Natural killer cell (primary cell): ENCODE measurements at regions not wholly inside any gene's neighbourhood (a gene's known extent, or its start where the extent isn't known, plus 50 kb on each side); places are given as distances from the start of the nearest gene placed in this dataset.

ENCODE experiments used
- ATAC-seq, 3 donors: fragments of 150-1000 bp in 2 of 3; fragments of 200-7000 bp in 1 of 3; cut with Tn5 transposase; 1 replicate in 1 of 3; 2 replicates in 2 of 3; pipeline ENCODE4 v1.10.0; 2021; ENCODE audit warnings: mild to moderate bottlenecking in 2 of 3, moderate library complexity in 2 of 3
- DNase-seq, 2 donors: peaks; one replicate each; pipeline versions ENCODE4 v3.0.0 to v3.0.0-alpha.2; 2013 to 2021; ENCODE audit warnings: mixed read lengths in 1 of 2
- H3K27ac ChIP-seq: one replicate; pipeline ENCODE4 v1.5.1; 2013; ENCODE audit warnings: mild to moderate bottlenecking, low read length
- H3K27me3 ChIP-seq: one replicate; pipeline ENCODE4 v1.6.1; 2013; ENCODE audit warnings: low read length; ENCODE audit not compliant: control insufficient read depth, insufficient read depth
- H3K36me3 ChIP-seq: one replicate; pipeline ENCODE4 v1.6.1; 2013; ENCODE audit warnings: low read length; ENCODE audit not compliant: control insufficient read depth, insufficient read depth
- H3K4me1 ChIP-seq: one replicate; pipeline ENCODE4 v1.6.1; 2013; ENCODE audit warnings: low read length; ENCODE audit not compliant: control insufficient read depth, insufficient read depth
- H3K4me3 ChIP-seq: one replicate; pipeline ENCODE4 v1.5.1; 2013; ENCODE audit warnings: low read length
- H3K9me3 ChIP-seq: one replicate; pipeline ENCODE4 v1.6.1; 2013; ENCODE audit warnings: low read length; ENCODE audit not compliant: control insufficient read depth, insufficient read depth
- H3K27ac Mint-ChIP-seq, 2 donors: one replicate each; pipeline ENCODE4 v1.8.0; 2022; ENCODE audit warnings: mild to moderate bottlenecking in 2 of 2, mixed read lengths in 2 of 2, moderate library complexity in 1 of 2
- H3K27me3 Mint-ChIP-seq, 2 donors: one replicate each; pipeline ENCODE4 v1.8.0; 2022; ENCODE audit warnings: low read depth in 2 of 2, mixed read lengths in 2 of 2
- H3K36me3 Mint-ChIP-seq: one replicate; pipeline ENCODE4 v1.8.0; 2022; ENCODE audit warnings: mixed read lengths
- H3K4me1 Mint-ChIP-seq, 2 donors: one replicate each; pipeline ENCODE4 v1.8.0; 2022; ENCODE audit warnings: mixed read lengths in 2 of 2
- H3K4me3 Mint-ChIP-seq: one replicate; pipeline ENCODE4 v1.8.0; 2022; ENCODE audit warnings: mild to moderate bottlenecking, moderate library complexity, mixed read lengths
- H3K9me3 Mint-ChIP-seq, 2 donors: one replicate each; pipeline ENCODE4 v1.8.0; 2022; ENCODE audit warnings: mixed read lengths in 2 of 2
- WGBS: methylation state at CpG from one replicate; pipeline ENCODE4 v1.1.7; 2013; ENCODE audit warnings: missing lambda C conversion rate; ENCODE audit not compliant: insufficient coverage; 5-methylcytosine and 5-hydroxymethylcytosine counted together
- intact Hi-C: fragments of 100-400 bp; cut with micrococcal nuclease; formaldehyde crosslinking; loops from one replicate; pipeline ENCODE4 v1.14.2; 2022
- TF ChIP-seq, protein P1 (sequence below): fragments of 200-600 bp; IDR thresholded peaks from one replicate; pipeline ENCODE4 v1.8.0; 2022; ENCODE audit warnings: antibody characterized with exemption

- Histone ChIP-seq H3K9me3 (no peaks in the 10 kb centered on the region), H3K36me3 (no peaks in the 10 kb centered on the region), H3K27ac (no peak overlapping the region), H3K4me1 (no peaks in the 10 kb centered on the region), H3K27me3 (no peaks in the 10 kb centered on the region), H3K4me3 (no peak overlapping the region)
- H3K27ac Mint-ChIP-seq: no peak overlapping the region
- no peak for DNase-seq
- H3K9me3 Mint-ChIP-seq: no peaks in the 10 kb centered on the region
- peaks cover 2 to 5% of the 10 kb centered on the region in 2 donors for H3K27me3 Mint-ChIP-seq
- TF ChIP-seq, protein P1, sequence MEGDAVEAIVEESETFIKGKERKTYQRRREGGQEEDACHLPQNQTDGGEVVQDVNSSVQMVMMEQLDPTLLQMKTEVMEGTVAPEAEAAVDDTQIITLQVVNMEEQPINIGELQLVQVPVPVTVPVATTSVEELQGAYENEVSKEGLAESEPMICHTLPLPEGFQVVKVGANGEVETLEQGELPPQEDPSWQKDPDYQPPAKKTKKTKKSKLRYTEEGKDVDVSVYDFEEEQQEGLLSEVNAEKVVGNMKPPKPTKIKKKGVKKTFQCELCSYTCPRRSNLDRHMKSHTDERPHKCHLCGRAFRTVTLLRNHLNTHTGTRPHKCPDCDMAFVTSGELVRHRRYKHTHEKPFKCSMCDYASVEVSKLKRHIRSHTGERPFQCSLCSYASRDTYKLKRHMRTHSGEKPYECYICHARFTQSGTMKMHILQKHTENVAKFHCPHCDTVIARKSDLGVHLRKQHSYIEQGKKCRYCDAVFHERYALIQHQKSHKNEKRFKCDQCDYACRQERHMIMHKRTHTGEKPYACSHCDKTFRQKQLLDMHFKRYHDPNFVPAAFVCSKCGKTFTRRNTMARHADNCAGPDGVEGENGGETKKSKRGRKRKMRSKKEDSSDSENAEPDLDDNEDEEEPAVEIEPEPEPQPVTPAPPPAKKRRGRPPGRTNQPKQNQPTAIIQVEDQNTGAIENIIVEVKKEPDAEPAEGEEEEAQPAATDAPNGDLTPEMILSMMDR: no peak
- no peak overlapping the region for H3K4me3 Mint-ChIP-seq
- WGBS: 79% methylated on average over 5 of the region's 10 CpGs
- no peaks in the 10 kb centered on the region for H3K4me1 Mint-ChIP-seq
- H3K36me3 Mint-ChIP-seq: no peaks in the 10 kb centered on the region
- ATAC-seq: no peak
- intact Hi-C loops: no loop called here
Observed at GRCh38 chr7:4409946-4410345, 272.1 kb upstream of the FOXK1 start.

- 51% methylated on average over 26 of the region's 26 CpGs for WGBS
- no peaks in the 10 kb centered on the region for H3K9me3 ChIP-seq
- H3K27me3 ChIP-seq: no peaks in the 10 kb centered on the region
- H3K27ac ChIP-seq: no peak overlapping the region
- Mint-ChIP-seq H3K4me1 (peaks cover 0 to 7% of the 10 kb centered on the region in 2 donors), H3K27me3 (peaks cover 0 to 7% of the 10 kb centered on the region in 2 donors), H3K9me3 (peaks cover 0 to 6% of the 10 kb centered on the region in 2 donors), H3K4me3 (peak overlapping the region; percentile 81), H3K36me3 (peaks cover 8% of the 10 kb centered on the region), H3K27ac (no peak overlapping the region)
- no peak for DNase-seq
- TF ChIP-seq, protein P1: no peak
- H3K4me3 ChIP-seq: no peak overlapping the region
- ATAC-seq: no peak
- H3K4me1 ChIP-seq: no peaks in the 10 kb centered on the region
- intact Hi-C loops: no loop called here
- H3K36me3 ChIP-seq: no peaks in the 10 kb centered on the region
Observed at GRCh38 chr7:4416396-4417056, 265.6 kb upstream of the FOXK1 start.

- H3K4me3 ChIP-seq: no peak overlapping the region
- intact Hi-C loops: no loop called here
- no peaks in the 10 kb centered on the region for H3K27me3 ChIP-seq
- 69% methylated on average over 6 of the region's 7 CpGs for WGBS
- TF ChIP-seq, protein P1: no peak
- Mint-ChIP-seq H3K4me3 (no peak overlapping the region), H3K27ac (no peak overlapping the region), H3K27me3 (peaks cover 0 to under 1% of the 10 kb centered on the region in 2 donors), H3K9me3 (peaks cover 2 to 5% of the 10 kb centered on the region in 2 donors), H3K4me1 (no peaks in the 10 kb centered on the region), H3K36me3 (no peaks in the 10 kb centered on the region)
- DNase-seq (no peak), ATAC-seq (no peak)
- H3K27ac ChIP-seq: no peak overlapping the region
- H3K9me3 ChIP-seq: no peaks in the 10 kb centered on the region
- H3K36me3 ChIP-seq: no peaks in the 10 kb centered on the region
- no peaks in the 10 kb centered on the region for H3K4me1 ChIP-seq
Observed at GRCh38 chr7:4428526-4428925, 253.6 kb upstream of the FOXK1 start.

- WGBS: no CpG with 5 or more reads among the region's 1 CpG
- no peaks in the 10 kb centered on the region for H3K27me3 ChIP-seq
- Mint-ChIP-seq H3K4me3 (no peak overlapping the region), H3K27ac (no peak overlapping the region), H3K27me3 (peaks cover 0 to 18% of the 10 kb centered on the region in 2 donors), H3K36me3 (no peaks in the 10 kb centered on the region), H3K9me3 (peaks cover 2 to 5% of the 10 kb centered on the region in 2 donors), H3K4me1 (no peaks in the 10 kb centered on the region)
- ATAC-seq (no peak), DNase-seq (no peak)
- TF ChIP-seq, protein P1: no peak
- H3K9me3 ChIP-seq: no peaks in the 10 kb centered on the region
- H3K4me3 ChIP-seq: no peak overlapping the region
- H3K36me3 ChIP-seq: no peaks in the 10 kb centered on the region
- intact Hi-C loops: no loop called here
- no peaks in the 10 kb centered on the region for H3K4me1 ChIP-seq
- H3K27ac ChIP-seq: no peak overlapping the region
Observed at GRCh38 chr7:4430227-4430626, 251.9 kb upstream of the FOXK1 start.
